HG02642 (cell line): ENCODE measurements at regions not wholly inside any gene's neighbourhood (a gene's known extent, or its start where the extent isn't known, plus 50 kb on each side); places are given as distances from the start of the nearest gene placed in this dataset.

Experiments
- ATAC-seq: cut with Tn5 transposase; IDR thresholded peaks from one replicate; pipeline ENCODE4 v1.9.1; 2021; ENCODE audit warnings: mild to moderate bottlenecking; ENCODE audit not compliant: unreplicated experiment, poor library complexity

GRCh38 chr22:48588151-48588877, 1239.4 kb downstream of the BRD1 start:
- no peak for ATAC-seq

GRCh38 chr22:48587236-48587865, 1240.3 kb downstream of the BRD1 start:
- no peak for ATAC-seq

DNA sequence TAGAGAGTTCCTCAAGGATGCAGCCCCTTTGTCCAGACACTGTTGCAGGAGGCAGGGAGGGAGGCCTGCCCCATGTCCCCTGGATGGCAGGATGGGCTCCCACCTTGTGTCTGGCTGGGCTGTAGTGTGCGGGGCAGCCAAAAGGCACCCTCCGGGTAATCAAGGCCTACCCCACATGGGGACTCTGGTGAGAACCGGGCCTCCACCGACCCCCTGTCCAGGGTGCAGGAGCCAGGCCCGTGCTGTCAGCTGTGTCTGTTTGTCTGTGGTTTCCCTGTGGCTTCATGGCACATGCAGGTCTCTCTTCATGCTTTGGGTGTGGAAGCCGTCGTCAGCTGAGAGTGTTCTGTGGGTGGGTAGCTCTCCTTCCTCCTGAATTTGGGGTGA, 1240.9 kb downstream of the BRD1 start:
- no peak for ATAC-seq

- ATAC-seq = no peak
Observed at GRCh38 chr22:48585916-48586798, 1241.5 kb downstream of the BRD1 start.

- ATAC-seq = no peak
Observed at GRCh38 chr22:48584170-48584569, 1243.5 kb downstream of the BRD1 start.

DNA sequence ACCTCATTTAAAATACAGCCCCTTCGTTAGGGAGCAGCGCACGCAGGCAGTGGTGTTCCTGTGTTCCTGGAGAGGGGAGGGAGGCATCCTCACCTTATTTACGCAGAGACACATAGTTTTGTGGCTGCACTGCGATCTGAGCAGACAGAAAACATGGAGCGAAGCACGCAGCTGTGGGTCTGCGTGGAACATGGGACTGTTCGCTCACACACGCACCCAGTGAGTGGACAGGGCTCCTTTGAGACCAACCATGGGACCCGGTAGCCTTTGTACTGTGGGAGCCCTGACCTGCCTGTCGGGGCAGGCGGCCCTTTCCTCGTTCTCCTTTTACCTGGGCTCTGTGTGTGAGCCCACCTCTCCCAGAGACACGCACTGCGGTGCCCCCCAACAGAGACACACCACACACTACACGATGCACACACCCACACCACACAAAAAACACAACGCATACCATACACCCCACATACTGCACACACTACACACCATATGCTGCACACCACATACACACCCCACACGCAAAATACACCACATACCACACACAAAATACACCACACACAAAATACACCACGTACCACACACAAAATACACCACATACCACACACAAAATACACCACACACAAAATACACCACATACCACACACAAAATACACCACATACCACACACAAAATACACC, 1245.7 kb downstream of the BRD1 start:
- no peak for ATAC-seq

- no peak for ATAC-seq
Observed at GRCh38 chr22:48581205-48581766, 1246.4 kb downstream of the BRD1 start.

GRCh38 chr22:48580481-48580970, 1247.1 kb downstream of the BRD1 start:
- no peak for ATAC-seq

GRCh38 chr22:48579928-48580309, 1247.8 kb downstream of the BRD1 start:
- ATAC-seq = no peak

- no peak for ATAC-seq
Observed at GRCh38 chr22:48579043-48579927, 1248.4 kb downstream of the BRD1 start.

- ATAC-seq = no peak
Observed at GRCh38 chr22:48578138-48579042, 1249.3 kb downstream of the BRD1 start.

DNA sequence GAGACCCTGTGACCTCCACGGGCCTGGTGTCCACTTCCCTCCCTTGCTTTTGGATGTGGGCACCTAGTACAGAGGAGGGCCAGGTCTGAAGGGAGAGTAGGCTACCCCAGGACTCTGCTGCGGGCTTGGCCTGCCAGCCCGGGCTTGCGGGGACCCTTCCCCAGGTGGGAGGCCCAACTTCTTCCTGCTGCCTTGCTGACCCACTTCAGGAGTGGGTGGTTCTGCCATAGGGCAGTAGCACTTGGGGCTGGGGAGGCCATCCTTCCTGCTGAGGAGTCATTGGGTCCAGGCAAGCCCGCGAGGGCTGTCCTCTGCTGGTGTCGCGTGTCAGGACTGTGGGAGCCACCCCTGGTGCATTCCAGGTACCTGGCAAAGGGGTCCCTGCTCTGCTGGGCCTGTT, 1250.0 kb downstream of the BRD1 start:
- ATAC-seq = no peak

GRCh38 chr22:48577014-48577690, 1250.5 kb downstream of the BRD1 start:
- no peak for ATAC-seq

- ATAC-seq = no peak
Observed at GRCh38 chr22:48576333-48577013, 1251.2 kb downstream of the BRD1 start.

GRCh38 chr22:48575618-48576332, 1251.9 kb downstream of the BRD1 start:
- ATAC-seq = no peak

DNA sequence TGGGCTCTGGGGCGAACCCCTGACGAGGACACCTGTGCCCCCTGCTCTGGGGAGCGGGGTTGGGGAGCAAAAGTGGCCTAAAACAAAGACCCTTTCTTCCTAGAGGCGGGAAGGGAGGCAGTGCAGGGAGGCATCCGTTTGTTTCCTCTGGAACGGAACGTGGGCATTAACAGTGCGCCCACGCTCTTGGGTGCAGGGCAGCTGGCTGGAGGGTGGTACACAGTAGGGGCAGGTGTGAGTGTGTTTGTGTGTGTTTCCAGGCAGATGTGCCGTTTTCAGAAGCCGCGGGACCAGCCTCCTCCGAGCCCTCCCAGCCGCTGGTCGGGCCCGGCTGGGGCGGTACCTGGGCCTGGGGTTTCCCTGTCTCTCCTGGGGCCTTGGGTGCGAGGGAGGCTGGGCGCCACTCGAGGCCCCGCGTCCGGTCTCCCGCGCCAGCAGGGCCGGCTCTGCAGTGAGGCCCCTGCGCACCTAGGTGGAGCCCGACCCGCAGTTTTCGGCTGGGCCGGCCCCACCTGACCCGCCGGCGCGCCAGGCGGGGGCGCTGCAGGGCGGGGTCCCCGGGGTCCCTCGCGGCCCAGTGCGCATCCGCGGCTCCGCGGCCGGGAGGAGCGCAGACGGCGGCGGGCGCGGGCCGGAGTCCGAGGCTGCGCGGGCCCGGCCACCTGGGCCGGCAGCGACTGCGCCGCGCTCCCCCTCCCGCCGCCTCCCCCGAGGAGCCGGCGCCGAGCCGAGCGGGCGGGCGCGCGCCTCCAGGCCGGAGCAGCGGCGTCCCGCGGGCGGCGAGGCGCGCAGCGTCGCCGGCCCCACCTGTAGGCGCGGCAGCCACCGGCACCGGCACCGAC, 1252.7 kb downstream of the BRD1 start:
- no peak for ATAC-seq
